Heart left ventricle (tissue), 13 donors: ENCODE measurements at regions not wholly inside any gene's neighbourhood (a gene's known extent, or its start where the extent isn't known, plus 50 kb on each side); places are given as distances from the start of the nearest gene placed in this dataset.

Source experiments
- POLR2A ChIP-seq, 2 donors: fragments of 450-650 bp; IDR thresholded peaks; one replicate each; pipeline ENCODE4 v1.6.1; 2017; ENCODE audit warnings: antibody characterized with exemption in 2 of 2, mild to moderate bottlenecking in 2 of 2, moderate library complexity in 2 of 2
- TF ChIP-seq, protein P1 (sequence below), 12 donors: fragments of 200-600 bp; sonication (generic) in 4 of 12; IDR thresholded peaks; one replicate each; pipeline versions ENCODE4 v1.5.0 to v1.8.0; 2018 to 2022; ENCODE audit warnings: antibody characterized with exemption in 12 of 12, mild to moderate bottlenecking in 5 of 12
- donor health status: ischemic (EF 13 %, LVEDD 7.1; RV severe dilation, severe dysfunction).
- donor health status: DM: no; HTN: yes; CAD: no.
- donor health status: DM: no; HTN: no; CAD: no.
- donor health status: ischemic (EF 25% LVEDD 6.9; RV normal size, moderate dysfunction).
- donor health status: ischemic (EF 25% LVEDD 5.7; RV mildly dilated, moderate dysfunction).
- donor health status: ischemic (EF 35%, LVEDD 5.7; RV mildly dilated, moderate dysfunction).
- donor health status: nonischemic (EF 11% LVEDD 7.7; RV severe dilation, severe dysfunction).
- donor health status: DM: yes; HTN: yes; CAD: no.
- donor health status: PGD.
- donor health status: ischemic (EF 29% LVEDD 5.4; RV normal size, mild dysfunction).
- donor health status: nonischemic (EF 23%, LVEDD 6.1; RV moderate dilation, normal function).

DNA sequence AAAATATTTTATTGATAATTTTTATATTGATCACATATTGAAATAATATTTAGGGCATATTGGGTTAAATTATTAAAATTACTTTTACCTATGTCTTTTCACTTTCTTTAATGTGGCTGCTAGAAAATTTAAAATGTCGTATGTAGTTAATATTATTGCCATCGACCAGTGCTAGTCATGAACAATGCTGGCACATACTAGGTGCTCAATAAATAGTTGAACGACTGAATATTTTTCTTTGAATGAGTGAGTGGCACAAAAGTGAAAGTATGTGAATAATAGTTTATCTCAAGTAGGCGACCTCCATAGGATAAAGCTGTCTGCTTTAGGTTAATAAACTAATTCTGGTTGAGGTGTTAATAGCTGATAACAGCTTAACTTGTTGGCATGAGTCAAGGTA lies 150.8 kb upstream of the FGGY start:
- TF ChIP-seq, protein P1, sequence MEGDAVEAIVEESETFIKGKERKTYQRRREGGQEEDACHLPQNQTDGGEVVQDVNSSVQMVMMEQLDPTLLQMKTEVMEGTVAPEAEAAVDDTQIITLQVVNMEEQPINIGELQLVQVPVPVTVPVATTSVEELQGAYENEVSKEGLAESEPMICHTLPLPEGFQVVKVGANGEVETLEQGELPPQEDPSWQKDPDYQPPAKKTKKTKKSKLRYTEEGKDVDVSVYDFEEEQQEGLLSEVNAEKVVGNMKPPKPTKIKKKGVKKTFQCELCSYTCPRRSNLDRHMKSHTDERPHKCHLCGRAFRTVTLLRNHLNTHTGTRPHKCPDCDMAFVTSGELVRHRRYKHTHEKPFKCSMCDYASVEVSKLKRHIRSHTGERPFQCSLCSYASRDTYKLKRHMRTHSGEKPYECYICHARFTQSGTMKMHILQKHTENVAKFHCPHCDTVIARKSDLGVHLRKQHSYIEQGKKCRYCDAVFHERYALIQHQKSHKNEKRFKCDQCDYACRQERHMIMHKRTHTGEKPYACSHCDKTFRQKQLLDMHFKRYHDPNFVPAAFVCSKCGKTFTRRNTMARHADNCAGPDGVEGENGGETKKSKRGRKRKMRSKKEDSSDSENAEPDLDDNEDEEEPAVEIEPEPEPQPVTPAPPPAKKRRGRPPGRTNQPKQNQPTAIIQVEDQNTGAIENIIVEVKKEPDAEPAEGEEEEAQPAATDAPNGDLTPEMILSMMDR (IDR thresholded peaks at IDR 0.05): no peak
- TF ChIP-seq POLR2A (IDR thresholded peaks at IDR 0.05): no peak
